ENCODE measurements at regions not wholly inside any gene's neighbourhood (a gene's known extent, or its start where the extent isn't known, plus 50 kb on each side); places are given as distances from the start of the nearest gene placed in this dataset.

GRCh38 chr6:139886396-139886795 lies 511.9 kb upstream of the CITED2 start:
- no peak for TF ChIP-seq ZNF274 (IDR thresholded peaks at IDR 0.05; ENCODE audit: low read depth, low read length)
- TF ChIP-seq YY1 (IDR thresholded peaks at IDR 0.05; ENCODE audit: insufficient read depth, insufficient read length): no peak
